ENCODE measurements at regions not wholly inside any gene's neighbourhood (a gene's known extent, or its start where the extent isn't known, plus 50 kb on each side); places are given as distances from the start of the nearest gene placed in this dataset.

GRCh38 chr2:226066391-226066790, 666.9 kb downstream of the NYAP2 start:
- TF ChIP-seq CTCF (IDR thresholded peaks at IDR 0.05; ENCODE audit: poor library complexity), result no peak
- TF ChIP-seq EZH2 (IDR thresholded peaks at IDR 0.05; ENCODE audit: borderline replicate concordance), result no peak
- no peak for TF ChIP-seq EZH2phosphoT487 (IDR thresholded peaks at IDR 0.05; ENCODE audit: low read depth, severe bottlenecking, unreplicated experiment)

Measured in hepatocyte (in vitro differentiated cells).